ENCODE measurements at regions not wholly inside any gene's neighbourhood (a gene's known extent, or its start where the extent isn't known, plus 50 kb on each side); places are given as distances from the start of the nearest gene placed in this dataset.
A peak's percentile ranks its signal among the peaks of the same experiment; 100 is the strongest.

DNA sequence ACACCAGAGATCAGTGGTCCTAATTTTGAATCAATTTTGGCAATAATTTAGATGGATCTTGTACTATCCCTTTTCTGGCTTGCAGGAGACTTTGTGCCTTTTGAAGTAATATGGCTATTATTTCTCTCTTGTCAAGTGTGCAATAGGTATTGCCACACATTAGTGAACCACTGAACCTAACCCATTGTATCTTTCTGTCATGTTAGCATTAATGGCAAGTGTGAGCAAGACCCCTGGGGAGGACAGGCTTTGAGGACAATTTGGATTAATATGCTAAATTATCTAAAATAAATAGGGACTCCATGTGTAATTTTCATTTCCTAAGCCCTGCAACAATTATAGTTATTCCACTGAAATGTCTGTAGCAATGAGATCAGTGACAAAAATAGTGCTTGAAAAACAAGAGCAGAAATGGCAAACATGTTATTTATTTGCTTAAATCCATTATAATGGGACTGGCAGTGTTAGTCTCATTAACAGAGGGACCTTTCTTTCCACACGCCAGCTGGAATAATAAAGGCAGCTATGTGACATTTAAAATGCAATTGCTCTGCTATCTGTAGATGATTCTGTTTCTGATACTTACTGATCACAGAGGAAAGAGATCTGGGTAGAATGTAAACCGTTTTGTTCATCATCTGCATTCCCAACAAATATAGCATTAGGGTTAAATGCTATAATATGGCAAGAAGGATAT lies 753.3 kb upstream of the ZNF608 start:
- no peak for DNase-seq (ENCODE audit: low spot score)

GRCh38 chr5:125501396-125501795 lies 755.0 kb upstream of the ZNF608 start:
- DNase-seq (ENCODE audit: low spot score) = peak; percentile 55

GRCh38 chr5:125503946-125504345 lies 757.5 kb upstream of the ZNF608 start:
- DNase-seq (ENCODE audit: low spot score) = no peak

- no peak for DNase-seq (ENCODE audit: low spot score)
Measured at GRCh38 chr5:125505115-125505514, 758.7 kb upstream of the ZNF608 start.

- no peak for DNase-seq (ENCODE audit: low spot score)
Measured at GRCh38 chr5:125506124-125506523, 759.7 kb upstream of the ZNF608 start.

DNA sequence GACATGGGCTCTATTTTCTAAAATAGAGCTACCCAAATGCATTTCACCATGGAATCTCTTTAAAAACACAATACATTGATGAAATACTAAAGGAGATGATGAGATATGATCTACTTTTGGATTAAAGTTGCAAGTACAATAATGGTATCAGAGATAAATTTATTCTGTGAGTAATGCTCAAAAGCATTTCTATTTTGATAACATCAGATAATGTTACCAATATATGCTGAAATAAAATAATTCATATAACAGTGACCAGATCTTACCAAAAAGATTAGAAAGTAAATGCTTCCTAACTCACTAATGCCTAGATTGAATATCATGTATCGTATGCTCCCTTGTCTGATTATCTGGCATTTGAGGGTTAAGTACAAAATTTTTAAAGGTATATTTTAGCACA lies 761.8 kb upstream of the ZNF608 start:
- DNase-seq (ENCODE audit: low spot score) = no peak

DNA sequence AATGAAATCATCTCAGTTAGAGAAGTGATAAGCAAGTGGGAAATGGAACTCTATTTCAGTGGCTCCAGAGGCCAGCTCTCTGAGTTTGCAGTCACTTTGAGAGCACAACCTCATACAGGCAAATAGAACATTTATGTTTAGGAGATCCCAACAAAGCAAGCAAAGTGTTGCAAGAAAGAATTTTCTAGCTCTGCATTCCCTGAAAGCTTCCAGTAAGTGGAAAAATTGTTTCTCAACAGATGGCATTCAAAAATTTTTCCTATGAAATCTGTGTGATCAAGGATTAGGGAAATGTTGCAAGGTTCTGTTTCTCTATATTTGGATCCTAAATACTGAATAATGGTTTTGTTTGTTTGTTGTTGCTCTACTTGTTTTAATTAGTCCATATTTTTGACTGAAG lies 764.2 kb upstream of the ZNF608 start:
- peak; percentile 3 for DNase-seq (ENCODE audit: low spot score)

DNA sequence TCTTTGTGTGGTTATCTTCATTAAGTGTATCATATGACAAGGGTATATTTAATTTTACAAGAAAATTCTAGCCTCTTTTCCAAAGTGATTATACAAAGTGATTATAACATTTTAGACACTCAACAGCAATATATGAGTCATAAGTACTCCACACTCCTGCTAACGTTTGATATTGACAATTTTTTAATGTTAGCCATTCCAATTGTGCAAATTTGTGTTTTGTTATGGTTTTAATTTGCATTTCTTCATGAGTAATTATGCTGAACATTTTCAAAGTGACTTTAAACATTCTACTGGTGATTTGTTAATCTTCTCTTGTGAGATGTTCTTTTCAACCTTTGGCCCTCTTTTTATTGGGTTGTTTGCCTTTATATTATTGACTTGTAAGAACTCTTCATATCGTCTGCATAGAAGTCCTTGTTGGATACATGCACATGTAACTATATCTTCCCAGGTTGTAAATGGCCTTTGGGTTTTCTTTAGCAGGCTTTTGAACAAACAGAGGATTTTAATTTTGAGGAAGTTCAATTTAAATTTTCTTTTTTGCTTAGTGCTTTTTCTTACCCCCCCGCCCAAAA lies 771.6 kb upstream of the ZNF608 start:
- DNase-seq (ENCODE audit: low spot score) = no peak

GRCh38 chr5:125521289-125521688 lies 774.9 kb upstream of the ZNF608 start:
- no peak for DNase-seq (ENCODE audit: low spot score)

- no peak for DNase-seq (ENCODE audit: low spot score)
Measured at GRCh38 chr5:125525356-125525755, 778.9 kb upstream of the ZNF608 start.

GRCh38 chr5:125526966-125527365 lies 780.5 kb upstream of the ZNF608 start:
- DNase-seq (ENCODE audit: low spot score) = peak; percentile 7

- DNase-seq (ENCODE audit: low spot score) = no peak
Measured at GRCh38 chr5:125528881-125529280, 782.4 kb upstream of the ZNF608 start.

- no peak for DNase-seq (ENCODE audit: low spot score)
Measured at GRCh38 chr5:125530833-125531615, 784.6 kb upstream of the ZNF608 start.

DNA sequence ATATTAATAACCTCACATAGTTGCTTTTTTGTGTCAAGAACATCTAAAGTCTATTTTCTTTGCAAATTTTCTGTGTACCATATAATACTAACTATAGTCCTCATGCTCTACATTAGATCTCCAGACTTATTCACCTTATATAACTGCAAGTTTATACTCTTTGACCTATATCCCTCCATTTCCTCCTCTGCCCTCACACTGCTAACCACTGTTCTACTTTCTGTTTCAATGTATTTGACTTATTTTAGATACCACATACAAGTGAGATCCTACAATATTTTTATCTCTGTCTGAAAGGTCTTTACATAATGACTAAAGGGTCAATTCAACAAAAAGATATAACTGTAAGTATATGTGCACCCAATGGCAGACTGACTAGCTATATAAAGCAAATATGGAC lies 789.7 kb upstream of the ZNF608 start:
- DNase-seq (ENCODE audit: low spot score) = no peak

- DNase-seq (ENCODE audit: low spot score) = no peak
Measured at GRCh38 chr5:125536582-125536981, 790.1 kb upstream of the ZNF608 start.

GRCh38 chr5:125537661-125538060 lies 791.2 kb upstream of the ZNF608 start:
- no peak for DNase-seq (ENCODE audit: low spot score)

DNA sequence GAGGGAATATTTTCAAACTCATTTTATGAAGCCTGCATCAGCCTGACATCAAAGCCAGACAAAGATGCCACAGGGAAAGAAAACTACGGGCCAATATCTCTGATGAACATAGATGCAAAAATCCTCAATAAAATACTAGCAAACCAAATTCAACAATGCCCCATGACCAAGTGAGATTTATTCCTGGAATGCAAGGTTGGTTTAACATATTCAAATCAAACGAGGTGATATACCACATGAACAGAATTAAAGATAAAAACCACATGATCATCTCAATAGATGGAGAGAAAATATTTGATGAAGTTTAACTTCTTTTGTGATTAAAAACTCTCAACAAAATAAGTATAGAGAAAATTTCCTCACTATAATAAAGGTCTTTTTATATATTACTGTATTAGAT lies 792.0 kb upstream of the ZNF608 start:
- no peak for DNase-seq (ENCODE audit: low spot score)

- DNase-seq (ENCODE audit: low spot score) = no peak
Measured at GRCh38 chr5:125541085-125541484, 794.6 kb upstream of the ZNF608 start.

GRCh38 chr5:125549322-125549911 lies 803.0 kb upstream of the ZNF608 start:
- peak; percentile 64 for DNase-seq (ENCODE audit: low spot score)

DNA sequence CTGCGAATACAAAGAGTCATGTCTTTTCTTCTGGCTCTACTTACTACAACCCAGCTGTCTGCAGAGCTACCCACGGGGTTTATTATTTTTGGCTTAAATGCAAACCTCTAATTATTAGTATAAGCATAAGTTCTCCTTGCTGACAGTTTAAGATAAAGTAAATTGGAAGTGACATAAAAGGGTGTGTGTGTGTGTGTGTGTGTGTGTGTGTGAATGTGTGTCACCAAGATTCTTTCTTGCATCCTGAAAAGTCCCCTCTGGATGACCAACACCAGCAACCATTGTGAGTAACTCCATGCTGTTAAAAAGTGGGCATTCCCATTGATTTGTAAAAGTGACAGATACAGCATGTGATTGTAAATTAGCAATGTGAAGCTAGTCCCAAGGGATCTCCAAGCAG lies 803.8 kb upstream of the ZNF608 start:
- peak; percentile 36 for DNase-seq (ENCODE audit: low spot score)

DNA sequence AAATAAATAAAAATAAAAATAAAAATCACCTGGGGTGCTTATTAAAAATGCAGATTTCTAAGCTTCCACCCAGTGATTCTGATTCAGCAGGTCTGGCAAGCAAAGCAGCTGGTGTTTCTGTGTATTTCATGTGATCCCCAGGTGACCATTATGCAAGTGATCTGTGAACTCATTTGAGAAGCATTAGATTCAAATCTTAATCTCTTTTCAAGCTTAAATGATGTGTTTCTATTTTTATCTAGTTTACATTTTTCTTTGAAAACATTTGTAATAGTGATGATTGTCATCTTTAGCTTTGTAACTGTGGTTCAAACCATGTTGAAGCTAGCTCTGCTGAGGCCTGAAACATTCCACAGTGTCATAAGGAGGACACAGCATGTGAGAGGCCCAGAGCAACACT lies 804.8 kb upstream of the ZNF608 start:
- no peak for DNase-seq (ENCODE audit: low spot score)

GRCh38 chr5:125551797-125552196 lies 805.4 kb upstream of the ZNF608 start:
- DNase-seq (ENCODE audit: low spot score) = no peak

DNA sequence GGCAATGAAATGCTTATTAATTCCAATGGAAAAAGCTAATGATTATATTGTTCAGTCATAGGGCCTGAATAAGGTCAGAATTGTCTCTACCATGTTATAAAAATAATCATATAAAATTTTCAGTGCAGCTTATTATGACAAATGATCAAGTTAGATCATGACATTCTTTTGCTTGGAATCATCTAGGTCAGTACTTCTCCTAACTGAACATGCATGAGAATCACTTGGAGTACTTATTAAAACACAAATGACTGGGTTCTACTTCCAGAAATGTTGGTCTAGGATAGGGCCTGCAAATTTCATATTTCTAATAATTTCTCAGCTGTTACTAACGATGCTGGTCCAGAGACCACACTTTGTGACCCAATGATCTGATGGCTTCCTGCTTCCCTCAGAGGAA lies 806.0 kb upstream of the ZNF608 start:
- DNase-seq (ENCODE audit: low spot score) = no peak

Measured in umbilical cord (tissue), 1 donor.